OCI-LY7 (cell line): ENCODE measurements at regions not wholly inside any gene's neighbourhood (a gene's known extent, or its start where the extent isn't known, plus 50 kb on each side); places are given as distances from the start of the nearest gene placed in this dataset.

Experiments used
- CTCF ChIP-seq: fragments of 200-600 bp; sonication (generic); conservative IDR thresholded peaks from 2 replicates; pipeline ENCODE4 v1.5.1; 2014; ENCODE audit warnings: mild to moderate bottlenecking, antibody characterized with exemption, low read length, moderate library complexity, mixed read lengths
- EZH2phosphoT487 ChIP-seq: fragments of 200-600 bp; sonication (generic); IDR thresholded peaks from 2 replicates; pipeline ENCODE4 v1.6.1; 2018; ENCODE audit warnings: low read depth, borderline replicate concordance, mild to moderate bottlenecking, mixed run types, antibody characterized with exemption, low read length, moderate library complexity, mixed read lengths

GRCh38 chr3:147699175-147699838, 290.1 kb downstream of the ZIC1 start:
- no peak for TF ChIP-seq CTCF
- no peak for TF ChIP-seq EZH2phosphoT487
